Right atrium auricular region (tissue), 2 donors: ENCODE measurements at regions not wholly inside any gene's neighbourhood (a gene's known extent, or its start where the extent isn't known, plus 50 kb on each side); places are given as distances from the start of the nearest gene placed in this dataset.
"Not testable (repeated sequence)": the region's sequence is repeated elsewhere in the genome, so short reads cannot be mapped to it uniquely, and the experiment has no call there.

ENCODE experiments used
- DNase-seq: peaks from one replicate; pipeline ENCODE4 v3.0.0-alpha.2; 2019; ENCODE audit warnings: low spot score
- H3K27ac ChIP-seq, 2 donors: fragments of 200-600 bp; sonication (generic); 1 replicate in 1 of 2; 2 replicates in 1 of 2; pipeline ENCODE4 v1.5.1; 2016 to 2019
- H3K27me3 ChIP-seq, 2 donors: fragments of 200-600 bp; sonication (generic); one replicate each; pipeline versions ENCODE4 v1.5.1 to v1.6.0; 2017 to 2019
- H3K36me3 ChIP-seq: fragments of 200-600 bp; sonication (generic); one replicate; pipeline ENCODE4 v1.5.1; 2016
- H3K4me1 ChIP-seq, 2 donors: fragments of 200-600 bp; sonication (generic); one replicate each; pipeline versions ENCODE4 v1.5.1 to v1.6.0; 2017 to 2019
- H3K4me3 ChIP-seq, 2 donors: fragments of 200-600 bp; sonication (generic); 1 replicate in 1 of 2; 2 replicates in 1 of 2; pipeline ENCODE4 v1.5.1; 2017 to 2019; ENCODE audit warnings: mild to moderate bottlenecking in 1 of 2, moderate library complexity in 1 of 2
- H3K9me3 ChIP-seq, 2 donors: fragments of 200-600 bp; sonication (generic); one replicate each; pipeline ENCODE4 v1.5.1; 2019
- CTCF ChIP-seq, 2 donors: fragments of 200-600 bp; sonication (generic); IDR thresholded peaks; one replicate each; pipeline ENCODE4 v1.5.1; 2019; ENCODE audit warnings: antibody characterized with exemption in 2 of 2

- no peak for DNase-seq
- no peak for TF ChIP-seq CTCF (IDR thresholded peaks at IDR 0.05)
- H3K9me3 ChIP-seq: no peaks in the 10 kb centered on the region
- peak overlapping the region in 1 of 2 donors; percentile 49 for H3K27ac ChIP-seq
- no peak overlapping the region for H3K4me3 ChIP-seq
- H3K4me1 ChIP-seq: peaks cover 0 to 17% of the 10 kb centered on the region in 2 donors
- no peaks in the 10 kb centered on the region for H3K36me3 ChIP-seq
- H3K27me3 ChIP-seq: no peaks in the 10 kb centered on the region
These were observed 189.1 kb upstream of the SULF2 start for GRCh38 chr20:47974234-47974878.

DNA sequence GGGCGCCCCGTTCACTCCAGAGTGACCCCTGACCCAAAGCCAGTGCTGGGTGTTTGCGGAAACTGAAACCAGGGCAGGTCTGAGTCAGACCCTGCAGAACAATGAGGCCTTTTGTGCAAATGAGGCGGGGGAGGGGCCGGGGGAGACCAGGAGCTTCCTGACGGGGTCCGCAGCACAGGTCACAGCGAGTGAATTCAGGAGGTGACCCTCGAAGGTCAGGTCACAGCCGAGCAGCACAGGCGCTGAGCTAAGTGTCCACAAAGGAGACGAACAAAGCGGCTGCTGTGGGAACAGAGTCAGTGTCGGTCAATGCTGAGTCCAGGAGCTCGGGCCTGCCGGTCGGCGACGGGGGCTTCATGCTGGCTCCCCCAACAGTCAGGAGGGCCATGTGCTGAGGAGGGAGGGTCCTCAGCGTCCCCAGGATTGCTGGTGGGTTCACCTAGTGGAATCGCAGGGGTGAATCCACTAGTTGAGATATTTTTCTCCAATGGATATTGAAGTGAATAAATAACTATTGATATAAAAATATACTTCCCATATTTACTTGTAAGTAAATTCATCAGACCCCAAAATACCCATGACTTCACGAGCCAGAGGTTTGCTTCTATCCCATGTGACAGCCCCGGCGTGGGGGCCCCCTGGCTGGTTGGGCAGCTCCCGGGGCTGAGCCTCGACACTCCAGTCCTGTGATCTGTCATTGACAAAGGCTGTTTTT, 188.4 kb upstream of the SULF2 start:
- DNase-seq: no peak

GRCh38 chr20:47972916-47973309, 187.6 kb upstream of the SULF2 start:
- H3K9me3 ChIP-seq: no peaks in the 10 kb centered on the region
- no peak for TF ChIP-seq CTCF (IDR thresholded peaks at IDR 0.05)
- DNase-seq: no peak
- H3K36me3 ChIP-seq: no peaks in the 10 kb centered on the region
- no peaks in the 10 kb centered on the region for H3K27me3 ChIP-seq
- H3K4me3 ChIP-seq: no peak overlapping the region
- H3K4me1 ChIP-seq: peaks cover 0 to 17% of the 10 kb centered on the region in 2 donors
- peak overlapping the region in 1 of 2 donors; percentile 49 for H3K27ac ChIP-seq

More for the DNA sequence above, 188.4 kb upstream of the SULF2 start:
- TF ChIP-seq CTCF (IDR thresholded peaks at IDR 0.05): no peak
- no peaks in the 10 kb centered on the region for H3K9me3 ChIP-seq
- no peak overlapping the region for H3K4me3 ChIP-seq
- peaks cover 0 to 17% of the 10 kb centered on the region in 2 donors for H3K4me1 ChIP-seq
- no peaks in the 10 kb centered on the region for H3K27me3 ChIP-seq
- H3K27ac ChIP-seq: peak overlapping the region in 1 of 2 donors; percentile 49
- no peaks in the 10 kb centered on the region for H3K36me3 ChIP-seq

DNA sequence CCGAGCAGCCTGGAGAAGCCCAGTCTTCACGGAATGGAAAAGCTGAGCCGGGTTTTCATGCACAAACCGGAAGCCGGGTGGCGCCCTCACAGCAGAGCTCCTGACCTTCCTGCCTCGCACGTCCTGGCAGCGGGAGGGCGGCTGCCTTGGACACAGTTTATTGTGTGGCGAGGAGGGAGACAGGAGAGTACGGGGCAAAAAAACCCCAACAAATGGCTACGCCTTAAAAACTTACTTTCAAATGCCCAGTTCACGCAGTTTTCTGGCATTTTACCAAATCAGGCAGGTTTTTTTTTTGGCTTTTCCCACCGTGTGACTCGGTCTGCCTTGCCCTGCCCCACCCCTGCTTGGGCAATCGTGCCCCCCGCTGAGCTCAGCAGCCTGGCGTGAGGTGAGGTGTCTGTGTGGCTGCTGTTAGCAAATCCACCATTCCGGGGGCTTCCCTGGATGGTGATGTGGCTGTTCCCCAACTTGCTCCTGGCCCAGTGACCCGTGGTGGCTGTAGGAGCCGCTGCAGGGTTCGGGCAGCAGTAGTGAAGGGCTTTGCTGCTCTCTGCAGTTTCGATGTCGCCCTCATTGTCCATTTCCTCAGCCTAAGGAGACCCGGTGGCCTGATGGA, 187.1 kb upstream of the SULF2 start:
- not testable (repeated sequence) for H3K4me3 ChIP-seq, H3K9me3 ChIP-seq, H3K36me3 ChIP-seq, DNase-seq, H3K27me3 ChIP-seq
- peak in 1 of 2 donors; percentile 34 for TF ChIP-seq CTCF (IDR thresholded peaks at IDR 0.05)
- peaks cover 0 to 12% of the 10 kb centered on the region in 2 donors for H3K4me1 ChIP-seq
- peak overlapping the region; percentile 48 to 49 for H3K27ac ChIP-seq

DNA sequence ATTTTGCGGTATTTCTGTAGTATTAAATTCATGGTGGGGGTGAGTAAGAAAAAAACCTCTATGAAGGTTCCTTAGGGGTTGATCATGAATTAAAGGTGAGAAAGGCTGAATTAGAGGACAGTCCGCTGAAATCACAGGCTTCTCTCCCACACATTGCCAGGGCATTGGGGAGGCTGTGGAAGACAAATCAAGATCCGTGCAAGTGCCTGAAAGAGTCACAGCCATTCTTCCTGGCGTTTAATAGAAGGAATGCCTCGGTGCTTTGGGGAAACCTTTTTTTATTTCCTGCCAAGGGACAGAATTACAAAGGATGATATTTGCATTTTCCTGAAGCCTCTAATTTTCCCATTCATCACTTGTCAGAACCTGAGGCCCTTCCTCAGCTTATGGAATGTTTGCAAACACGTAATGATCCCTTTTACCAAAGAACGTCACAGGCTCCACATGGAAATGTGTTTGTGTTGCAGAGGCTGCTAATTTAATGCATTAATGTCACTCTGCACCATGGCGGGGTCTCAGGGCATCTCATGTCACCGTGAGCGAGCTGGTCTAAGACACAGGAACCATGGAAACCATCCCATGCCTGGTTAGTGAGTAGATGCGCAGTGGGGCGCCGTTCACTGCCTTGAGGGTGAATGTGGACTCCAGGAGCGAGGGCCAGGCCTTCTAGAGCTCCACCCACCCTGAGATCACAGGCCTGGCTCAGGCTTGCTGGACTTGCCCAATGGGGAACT, 185.9 kb upstream of the SULF2 start:
- no peak for DNase-seq
- Histone ChIP-seq H3K9me3 (no peaks in the 10 kb centered on the region), H3K4me1 (peaks cover 0 to 12% of the 10 kb centered on the region in 2 donors), H3K4me3 (no peak overlapping the region), H3K27ac (peak overlapping the region in 1 of 2 donors; percentile 48), H3K36me3 (no peaks in the 10 kb centered on the region), H3K27me3 (no peaks in the 10 kb centered on the region)
- TF ChIP-seq CTCF (IDR thresholded peaks at IDR 0.05): no peak
